Spleen (tissue), 7 donors: ENCODE measurements at regions not wholly inside any gene's neighbourhood (a gene's known extent, or its start where the extent isn't known, plus 50 kb on each side); places are given as distances from the start of the nearest gene placed in this dataset.
"Not testable (repeated sequence)": the region's sequence is repeated elsewhere in the genome, so short reads cannot be mapped to it uniquely, and the experiment has no call there.

Experiments
- POLR2A ChIP-seq, 3 donors: fragments of 450-650 bp; IDR thresholded peaks; one replicate each; pipeline ENCODE4 v1.5.1; 2017; ENCODE audit warnings: antibody characterized with exemption in 3 of 3, mild to moderate bottlenecking in 1 of 3
- POLR2AphosphoS5 ChIP-seq, 3 donors: sonication (generic); formaldehyde crosslinking; IDR thresholded peaks; one replicate each; pipeline ENCODE4 v1.5.1; 2017; ENCODE audit warnings: antibody characterized with exemption in 3 of 3
- TF ChIP-seq, protein P1 (sequence below), 11 experiments: fragments of 200-600 bp in 7 of 11; fragments of 450-650 bp in 4 of 11; sonication (generic) in 4 of 11; IDR thresholded peaks in 8 of 11; conservative IDR thresholded peaks in 3 of 11; 1 replicate in 7 of 11; 2 replicates in 4 of 11; pipeline versions ENCODE4 v1.4.0 to v1.8.0; 2016 to 2021; ENCODE audit warnings: antibody characterized with exemption in 11 of 11, inconsistent platforms in 4 of 11, mild to moderate bottlenecking in 1 of 11
- donor health status: DM: no; HTN: no; CAD: no; lungs with moderate emphysema.
- donor health status: DM: no; HTN: no; CAD: no.
- donor health status: DM: no; HTN: no; CAD: no.

DNA sequence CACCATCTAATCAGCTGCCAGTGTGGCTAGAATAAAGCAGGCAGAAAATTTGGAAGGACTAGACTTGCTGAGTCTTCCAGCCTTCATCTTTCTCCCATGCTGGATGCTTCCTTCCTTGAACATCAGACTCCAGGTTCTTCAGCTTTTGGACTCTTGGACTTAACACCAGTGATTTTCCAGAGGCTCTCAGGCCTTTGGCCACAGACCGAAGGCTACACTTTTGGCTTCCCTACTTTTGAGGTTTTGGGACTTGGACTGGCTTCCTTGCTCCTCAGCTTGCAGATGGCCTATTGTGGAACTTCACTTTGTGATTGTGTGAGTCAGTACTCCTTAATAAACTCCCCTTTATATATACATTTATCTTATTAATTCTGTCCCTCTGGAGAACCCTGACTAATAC lies 129.8 kb upstream of the MB21D2 start:
- TF ChIP-seq, protein P1, sequence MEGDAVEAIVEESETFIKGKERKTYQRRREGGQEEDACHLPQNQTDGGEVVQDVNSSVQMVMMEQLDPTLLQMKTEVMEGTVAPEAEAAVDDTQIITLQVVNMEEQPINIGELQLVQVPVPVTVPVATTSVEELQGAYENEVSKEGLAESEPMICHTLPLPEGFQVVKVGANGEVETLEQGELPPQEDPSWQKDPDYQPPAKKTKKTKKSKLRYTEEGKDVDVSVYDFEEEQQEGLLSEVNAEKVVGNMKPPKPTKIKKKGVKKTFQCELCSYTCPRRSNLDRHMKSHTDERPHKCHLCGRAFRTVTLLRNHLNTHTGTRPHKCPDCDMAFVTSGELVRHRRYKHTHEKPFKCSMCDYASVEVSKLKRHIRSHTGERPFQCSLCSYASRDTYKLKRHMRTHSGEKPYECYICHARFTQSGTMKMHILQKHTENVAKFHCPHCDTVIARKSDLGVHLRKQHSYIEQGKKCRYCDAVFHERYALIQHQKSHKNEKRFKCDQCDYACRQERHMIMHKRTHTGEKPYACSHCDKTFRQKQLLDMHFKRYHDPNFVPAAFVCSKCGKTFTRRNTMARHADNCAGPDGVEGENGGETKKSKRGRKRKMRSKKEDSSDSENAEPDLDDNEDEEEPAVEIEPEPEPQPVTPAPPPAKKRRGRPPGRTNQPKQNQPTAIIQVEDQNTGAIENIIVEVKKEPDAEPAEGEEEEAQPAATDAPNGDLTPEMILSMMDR (IDR thresholded peaks at IDR 0.05 in 8 of 11, conservative IDR thresholded peaks at IDR 0.05 in 3 of 11) = not testable (repeated sequence)
- not testable (repeated sequence) for TF ChIP-seq POLR2A, POLR2AphosphoS5 (IDR thresholded peaks at IDR 0.05)
